ENCODE measurements at regions not wholly inside any gene's neighbourhood (a gene's known extent, or its start where the extent isn't known, plus 50 kb on each side); places are given as distances from the start of the nearest gene placed in this dataset.

DNA sequence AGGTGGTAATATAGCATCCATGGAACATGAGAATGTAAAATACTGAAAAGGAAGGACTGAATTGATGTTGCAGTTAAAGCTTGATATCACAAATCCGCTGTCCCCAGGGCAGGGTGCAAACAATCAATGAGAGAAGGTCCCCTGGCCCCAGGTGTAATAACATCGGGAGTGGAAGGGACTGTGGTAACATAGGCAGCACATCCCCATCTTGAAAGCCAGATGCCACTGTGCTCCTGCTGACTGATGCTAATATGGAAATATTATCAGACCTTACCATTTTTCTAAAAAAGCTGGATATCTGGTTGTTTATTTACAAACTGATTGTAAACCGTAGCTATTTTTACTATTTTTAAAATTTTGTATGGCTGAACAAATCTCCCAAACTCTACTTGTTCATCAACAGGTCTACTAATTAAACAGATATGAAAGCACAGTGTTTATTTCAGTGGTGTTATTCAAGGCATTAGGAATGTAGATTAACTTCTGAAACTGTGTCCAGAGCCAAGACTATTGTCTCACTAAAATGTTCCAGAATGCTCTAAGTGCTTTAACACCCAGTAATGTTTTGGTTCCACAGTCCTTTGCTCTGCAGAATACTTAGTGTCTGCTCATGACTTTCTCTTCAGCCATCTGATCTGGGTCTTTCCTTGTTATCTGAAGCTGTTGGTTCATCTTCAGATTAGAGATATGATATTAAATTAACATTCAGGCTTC is 386.0 kb upstream of the RARB start:
- no peak for DNase-seq
- intact Hi-C loops (cut with DNase I), result no loop called here

DNA sequence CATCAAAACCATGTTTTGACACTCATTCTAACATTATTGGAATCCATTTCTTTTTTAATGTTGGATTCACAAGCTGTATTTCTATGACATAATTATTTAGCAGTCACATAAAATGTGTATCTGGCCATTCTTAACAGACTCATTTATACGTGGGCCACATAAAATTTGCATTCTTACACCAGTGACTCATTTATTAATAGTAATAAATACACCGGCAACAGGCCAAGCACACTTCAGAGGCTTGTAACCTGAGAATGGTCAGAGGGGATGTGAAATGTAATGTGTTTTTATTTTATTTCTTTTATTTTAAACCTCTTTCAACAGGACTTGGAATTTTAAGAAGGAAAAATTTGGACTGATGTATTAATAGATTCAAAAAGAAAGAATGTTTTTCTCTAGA is 384.9 kb upstream of the RARB start:
- intact Hi-C loops (cut with DNase I), result no loop called here
- DNase-seq, result no peak

DNA sequence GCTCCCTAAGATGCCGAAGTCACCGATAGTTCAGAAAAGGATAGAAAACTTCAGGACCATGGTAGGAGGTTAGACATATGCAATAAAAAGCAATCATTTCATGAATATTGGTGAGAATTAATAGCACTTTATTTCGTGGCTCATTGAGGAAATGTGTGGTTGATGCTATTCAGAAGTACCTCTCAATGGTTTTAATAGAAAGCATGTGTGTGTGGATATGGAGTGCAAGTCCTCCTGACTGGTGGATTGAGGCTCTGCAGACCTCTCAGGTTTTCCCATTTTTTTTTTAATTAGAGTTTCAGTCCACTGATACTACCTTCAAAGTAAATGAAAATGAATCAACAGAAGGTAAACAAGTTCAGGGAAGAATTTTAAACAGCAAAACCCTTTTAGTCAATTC is 384.3 kb upstream of the RARB start:
- DNase-seq, result no peak
- intact Hi-C loops (cut with DNase I), result no loop called here

DNA sequence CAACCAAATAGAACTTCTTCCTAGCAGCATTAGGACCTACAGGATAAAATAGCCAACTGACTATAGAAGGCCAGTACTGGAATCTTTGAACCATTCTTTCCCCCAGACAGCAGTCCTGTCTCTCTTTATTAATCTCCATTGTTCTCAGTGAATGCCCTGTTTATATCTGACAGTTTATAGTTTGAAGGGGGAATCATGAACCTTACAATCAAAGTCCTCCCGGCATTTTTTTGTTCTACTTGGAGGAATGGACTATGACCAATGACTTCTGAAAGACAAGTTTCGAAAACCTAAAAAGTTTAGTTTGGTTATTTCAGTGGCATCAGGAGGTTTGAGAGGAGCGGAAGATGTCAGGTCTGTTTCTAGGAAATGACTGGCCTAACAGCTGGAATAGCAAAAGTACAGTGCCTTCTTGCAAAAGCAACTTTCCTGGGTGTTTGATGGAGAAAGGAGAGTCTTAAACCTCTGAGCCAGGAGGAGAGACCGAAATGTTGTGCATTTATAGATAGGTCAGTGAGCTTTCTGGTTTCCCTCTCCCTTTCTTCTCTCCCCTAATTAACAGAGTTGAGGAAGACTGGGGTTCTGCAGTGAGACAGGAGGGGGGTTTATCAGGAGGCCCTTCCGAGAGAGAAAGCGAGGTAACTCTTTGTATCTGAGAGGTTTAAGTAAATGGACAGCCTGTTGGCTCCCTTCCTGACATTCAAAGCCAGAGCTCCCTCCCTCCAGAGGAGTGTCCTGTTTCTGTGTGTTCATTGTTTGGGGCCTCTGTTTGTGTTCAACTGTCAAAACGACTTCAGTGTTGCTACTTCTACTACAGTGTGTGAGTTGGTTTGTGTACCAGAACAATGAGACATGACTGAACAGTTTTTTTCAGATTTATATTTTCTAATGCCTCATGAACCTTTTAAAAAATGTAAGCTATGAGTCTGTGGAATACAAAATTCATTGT is 383.0 kb upstream of the RARB start:
- intact Hi-C loops (cut with DNase I), result no loop called here
- peak in 27 of 42 donors; percentile 13 to 72 (median 42) for DNase-seq

DNA sequence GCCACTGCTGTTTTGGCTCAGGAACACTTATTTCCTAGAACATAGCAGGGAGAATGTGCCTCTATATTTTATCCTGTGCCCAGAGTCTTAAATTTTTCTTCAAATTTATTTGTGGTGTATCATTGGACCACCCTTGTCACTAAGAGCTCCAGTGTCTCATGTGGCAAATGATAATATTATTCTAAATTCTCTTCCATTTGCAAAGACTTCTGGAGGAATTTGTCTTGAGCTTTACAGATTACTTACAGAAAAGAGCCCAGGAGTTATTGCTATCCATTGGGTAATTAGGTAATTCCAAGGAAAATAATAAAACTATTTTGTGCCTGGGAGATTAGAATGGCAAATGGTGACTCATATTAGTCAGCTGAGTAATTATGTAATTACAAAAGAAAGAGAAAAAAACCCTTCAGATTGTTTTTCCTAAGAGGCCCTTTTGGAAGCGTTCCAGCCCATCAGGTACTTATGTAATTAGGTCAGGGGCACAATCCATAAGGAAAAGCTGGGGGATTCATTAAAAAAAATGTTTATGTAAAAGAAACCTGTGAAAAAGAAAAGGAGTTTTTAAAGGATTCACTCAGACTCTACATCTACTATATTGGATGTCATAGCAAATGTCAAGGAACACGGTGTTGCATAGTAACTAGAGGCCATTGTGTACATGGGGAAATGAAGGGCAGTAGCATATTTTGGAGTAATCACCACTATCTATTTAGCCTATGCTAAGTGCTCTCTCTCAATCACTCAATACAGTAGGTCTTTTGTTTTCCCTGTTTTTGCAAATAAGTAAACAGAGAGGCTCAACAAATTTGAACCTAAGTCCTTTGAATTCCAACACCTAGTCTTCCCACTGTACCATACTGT is 380.9 kb upstream of the RARB start:
- DNase-seq, result no peak
- intact Hi-C loops (cut with DNase I), result no loop called here

DNA sequence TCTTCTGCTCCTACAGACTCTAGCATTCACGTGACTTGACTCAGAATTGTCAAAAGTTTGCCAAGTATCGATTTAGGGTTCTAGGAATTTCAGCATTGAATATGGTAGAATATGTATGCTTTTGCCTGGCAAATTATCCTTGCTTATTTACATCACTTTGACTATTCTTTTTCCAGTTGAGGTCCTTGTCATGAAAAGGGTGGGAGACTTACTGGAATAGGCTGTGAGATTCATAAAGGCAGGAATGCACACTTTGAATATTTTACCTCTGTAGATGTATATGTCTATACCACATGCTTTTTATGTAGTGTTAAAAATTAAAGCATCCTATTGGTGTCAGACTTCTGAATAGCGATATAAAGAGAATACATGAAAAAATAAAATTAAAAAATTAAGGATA is 378.8 kb upstream of the RARB start:
- intact Hi-C loops (cut with DNase I), result no loop called here
- DNase-seq, result no peak

DNA sequence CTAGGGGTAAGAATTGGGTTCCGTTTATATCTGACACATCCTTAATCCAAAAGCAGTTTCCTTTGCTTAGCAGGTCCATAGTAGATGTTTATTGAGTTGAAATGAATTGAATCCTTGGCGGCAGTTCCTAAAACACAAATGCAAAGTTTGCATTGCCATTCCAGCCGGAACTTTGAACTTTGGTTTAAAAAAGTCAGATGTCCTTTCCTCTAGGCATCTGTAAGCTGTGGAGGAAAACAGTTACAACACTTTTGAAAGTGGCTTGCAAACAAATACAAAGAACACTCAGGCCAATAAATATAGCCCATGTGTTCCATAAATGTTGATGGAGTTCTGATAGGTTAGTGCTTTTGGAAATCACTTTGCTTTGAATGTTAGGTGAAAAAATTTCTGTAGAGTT is 374.7 kb upstream of the RARB start:
- no peak for DNase-seq
- intact Hi-C loops (cut with DNase I), result no loop called here

DNA sequence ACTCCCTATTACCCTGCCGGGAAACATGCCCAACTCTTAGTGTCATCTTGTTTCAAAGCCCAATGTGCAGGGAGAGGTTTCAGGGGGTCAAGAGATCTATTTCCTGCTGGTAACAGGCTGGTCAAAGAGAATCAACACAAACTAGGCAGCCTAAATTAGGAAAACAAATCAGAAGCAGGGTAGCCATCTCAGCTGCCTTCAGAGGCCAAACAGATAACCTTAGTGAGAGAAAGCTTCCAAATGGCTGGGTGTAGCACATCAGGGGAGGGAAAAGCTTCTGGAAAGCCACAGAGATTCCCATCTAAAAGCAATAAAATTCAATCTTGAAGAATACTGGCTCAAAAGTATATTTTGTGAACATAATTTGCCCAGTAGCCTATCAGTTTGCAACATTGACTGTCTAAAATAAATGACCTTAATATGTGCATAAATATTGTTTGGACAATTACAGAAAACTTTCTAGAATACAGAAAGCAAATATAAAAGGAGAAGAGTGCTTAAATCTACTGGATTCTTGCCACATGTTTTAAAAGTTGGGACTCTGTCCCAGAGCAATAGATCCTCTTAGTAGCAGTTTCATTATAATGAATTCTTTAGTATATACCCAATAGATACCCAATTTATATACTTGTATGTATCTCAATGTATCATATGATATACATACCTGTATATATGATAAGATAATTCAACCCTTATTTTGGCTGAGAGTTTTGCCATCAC is 371.9 kb upstream of the RARB start:
- intact Hi-C loops (cut with DNase I), result no loop called here
- no peak for DNase-seq

DNA sequence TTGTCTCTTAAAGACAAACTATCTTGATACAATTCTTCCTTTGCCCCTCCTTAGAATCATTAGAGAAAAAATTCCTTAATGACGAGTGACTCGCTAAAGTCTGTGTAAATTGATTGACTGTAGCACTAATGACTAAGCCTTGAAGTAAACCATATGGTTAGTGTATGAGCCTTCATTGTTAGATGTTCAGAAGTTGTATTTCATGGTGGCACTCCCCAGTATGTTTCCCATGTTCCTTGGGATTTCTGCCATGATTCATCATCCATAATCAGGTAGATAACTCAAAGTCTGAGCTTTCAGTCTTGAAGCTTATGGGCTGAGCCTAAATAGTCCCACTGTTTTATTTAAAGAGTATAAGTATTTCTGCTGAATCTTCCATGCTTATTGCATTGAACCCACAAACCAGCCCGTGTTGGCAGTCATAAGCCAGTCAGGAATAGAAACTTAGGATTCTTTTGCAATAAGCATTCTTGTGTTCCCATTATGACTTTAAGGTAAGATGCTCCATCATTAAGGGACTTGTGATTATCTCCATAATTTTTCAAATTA is 371.2 kb upstream of the RARB start:
- no peak for DNase-seq
- intact Hi-C loops (cut with DNase I), result no loop called here

DNA sequence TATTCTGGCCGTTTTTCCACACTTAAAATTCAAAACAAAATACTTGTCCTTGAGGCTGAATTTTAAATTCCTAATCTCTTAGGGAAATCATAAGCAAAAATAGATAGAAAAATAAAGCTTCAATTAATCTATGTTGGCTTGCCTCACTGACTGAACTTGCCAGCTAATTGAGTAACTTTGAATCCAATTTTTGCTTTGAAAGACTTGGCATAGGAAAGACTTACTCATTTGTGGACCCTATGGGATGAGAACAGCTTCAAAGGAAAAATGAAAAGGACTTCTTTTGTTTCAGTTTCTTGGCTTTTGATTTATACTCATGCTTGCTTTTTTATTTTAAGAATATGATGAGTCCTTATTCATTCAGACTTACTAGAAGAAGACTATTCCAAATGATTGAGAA is 370.7 kb upstream of the RARB start:
- no peak for DNase-seq
- intact Hi-C loops (cut with DNase I), result no loop called here

DNA sequence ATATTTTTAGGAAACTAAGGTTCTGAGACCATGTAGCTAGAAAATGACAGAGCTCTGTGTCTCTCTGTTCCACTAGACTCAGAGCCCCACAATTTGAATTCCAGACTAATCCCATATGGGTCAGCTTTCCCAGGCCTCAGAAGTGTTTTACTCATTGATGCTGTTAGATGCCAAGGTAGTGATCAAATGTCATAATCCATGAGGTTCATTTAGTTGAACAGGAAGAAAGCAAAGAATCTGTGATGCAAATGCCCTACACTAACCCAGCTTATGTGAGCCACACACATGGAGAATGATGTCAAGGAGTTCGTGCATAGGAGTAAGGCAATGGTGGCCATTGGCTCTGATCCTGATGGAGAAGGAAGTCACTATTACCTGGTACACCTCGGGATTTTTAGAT is 363.4 kb upstream of the RARB start:
- intact Hi-C loops (cut with DNase I), result no loop called here
- DNase-seq, result no peak

DNA sequence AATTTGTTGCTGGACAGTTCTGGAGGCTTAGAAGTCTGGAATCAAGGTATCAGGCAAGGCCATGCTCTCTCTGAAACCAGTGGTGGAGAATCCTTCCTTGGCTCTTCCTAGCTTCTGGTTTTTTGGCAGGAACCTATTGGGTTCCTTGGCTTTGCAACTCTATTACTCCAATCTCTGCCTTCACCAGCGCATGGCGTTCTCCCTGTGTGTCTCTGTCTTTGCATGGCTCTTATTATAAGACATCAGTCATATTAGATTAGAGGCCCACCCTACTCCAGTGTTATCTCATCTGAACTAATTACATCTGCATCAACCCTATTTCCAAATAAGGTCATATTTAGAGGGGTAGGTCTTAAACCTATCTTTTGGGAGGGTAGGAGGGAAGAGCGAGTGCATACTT is 358.1 kb upstream of the RARB start:
- DNase-seq, result no peak
- intact Hi-C loops (cut with DNase I), result no loop called here

DNA sequence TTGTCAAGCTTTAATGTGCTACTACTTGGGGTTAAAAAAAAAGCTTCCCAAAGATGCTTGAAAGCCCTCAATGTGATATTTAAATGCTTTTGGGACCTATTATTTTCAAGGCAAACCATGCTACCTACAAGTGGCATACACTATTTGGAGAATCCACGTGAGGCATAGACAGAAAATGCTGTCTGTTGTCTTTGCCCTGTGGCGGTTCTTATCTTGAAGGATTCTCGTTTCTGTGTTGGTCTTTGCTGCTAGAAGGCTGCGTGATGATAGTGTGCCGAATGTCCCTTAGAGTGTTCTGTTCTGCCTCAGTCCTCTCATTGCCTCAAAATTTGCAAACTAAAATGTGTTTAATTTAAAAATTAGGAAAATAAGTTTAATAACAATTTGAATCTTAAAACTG is 356.2 kb upstream of the RARB start:
- DNase-seq, result no peak
- intact Hi-C loops (cut with DNase I), result no loop called here

DNA sequence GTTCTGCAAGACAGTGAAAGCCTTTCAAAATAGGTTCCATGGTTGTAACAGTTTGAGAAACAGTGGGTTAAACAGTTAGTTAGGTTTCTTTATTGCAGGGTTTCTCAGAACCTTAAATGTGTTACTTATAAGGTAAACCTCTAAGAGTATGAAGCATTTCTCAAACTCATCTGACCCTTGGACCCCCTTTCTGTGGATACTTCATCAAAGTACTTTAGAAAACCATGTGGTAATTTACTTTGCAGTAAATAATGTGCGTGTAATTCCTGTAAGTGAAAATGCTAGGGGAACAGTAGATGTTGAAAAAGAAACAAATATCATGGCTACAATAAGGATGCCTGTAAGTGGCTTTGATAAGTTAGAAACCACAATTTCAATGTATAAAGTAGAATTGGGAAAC is 354.6 kb upstream of the RARB start:
- intact Hi-C loops (cut with DNase I), result no loop called here
- DNase-seq, result no peak

DNA sequence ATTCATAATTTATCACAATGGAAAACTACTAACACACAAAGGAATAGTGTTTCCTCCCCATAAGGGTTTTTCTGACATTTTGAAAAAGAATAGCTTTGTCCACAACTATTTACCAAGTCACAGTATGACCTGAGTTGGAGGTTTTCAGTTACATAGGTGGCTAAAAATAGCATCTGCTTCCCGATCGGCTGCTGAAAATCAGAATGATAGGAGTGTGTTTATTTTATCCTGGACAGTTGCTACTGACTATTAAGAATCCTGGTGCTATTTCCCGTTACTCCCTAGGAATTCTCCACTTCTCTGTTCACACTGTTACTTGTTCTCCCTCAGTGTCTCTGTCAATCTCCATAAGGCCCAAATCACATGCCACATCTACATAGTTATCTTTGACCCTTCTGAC is 353.9 kb upstream of the RARB start:
- DNase-seq, result no peak
- intact Hi-C loops (cut with DNase I), result no loop called here

DNA sequence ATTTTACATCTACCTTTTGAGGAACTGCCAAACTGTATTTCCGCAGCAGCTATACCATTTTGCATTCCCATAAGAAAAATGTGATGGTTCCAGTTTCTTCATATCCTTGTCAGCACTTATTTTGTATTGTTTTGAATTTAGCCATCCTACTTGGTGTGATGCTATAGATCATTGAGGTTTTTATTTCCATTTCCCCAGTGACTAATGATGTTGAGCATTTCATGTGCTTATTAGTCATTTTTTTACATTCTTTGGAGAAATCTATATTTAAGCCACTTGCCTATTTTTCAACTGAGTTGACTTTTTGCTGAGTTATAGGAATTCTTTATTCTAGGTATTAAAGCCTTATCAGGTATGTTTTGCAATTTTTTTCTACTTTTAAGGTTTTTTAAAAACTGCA is 347.6 kb upstream of the RARB start:
- no peak for DNase-seq
- intact Hi-C loops (cut with DNase I), result no loop called here

DNA sequence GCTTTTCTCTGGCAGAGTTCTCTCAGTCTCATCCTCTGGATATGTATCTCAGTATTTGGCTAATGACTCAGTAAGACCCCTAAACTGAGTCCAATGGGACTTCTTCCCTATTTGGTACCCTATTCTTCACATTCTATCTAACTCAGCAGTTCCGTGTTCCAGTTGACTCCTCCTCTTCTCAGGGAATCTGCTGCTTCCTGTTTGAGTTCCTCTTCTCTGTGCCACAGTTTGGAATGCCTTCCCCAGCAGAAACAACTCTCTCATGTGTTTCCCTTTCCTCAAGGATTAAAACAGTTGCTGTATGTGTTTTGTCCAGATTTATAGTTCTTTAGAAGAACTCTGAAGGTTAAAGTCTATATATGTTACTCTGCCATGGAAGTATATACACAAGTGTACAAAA is 344.0 kb upstream of the RARB start:
- intact Hi-C loops (cut with DNase I), result no loop called here
- no peak for DNase-seq

DNA sequence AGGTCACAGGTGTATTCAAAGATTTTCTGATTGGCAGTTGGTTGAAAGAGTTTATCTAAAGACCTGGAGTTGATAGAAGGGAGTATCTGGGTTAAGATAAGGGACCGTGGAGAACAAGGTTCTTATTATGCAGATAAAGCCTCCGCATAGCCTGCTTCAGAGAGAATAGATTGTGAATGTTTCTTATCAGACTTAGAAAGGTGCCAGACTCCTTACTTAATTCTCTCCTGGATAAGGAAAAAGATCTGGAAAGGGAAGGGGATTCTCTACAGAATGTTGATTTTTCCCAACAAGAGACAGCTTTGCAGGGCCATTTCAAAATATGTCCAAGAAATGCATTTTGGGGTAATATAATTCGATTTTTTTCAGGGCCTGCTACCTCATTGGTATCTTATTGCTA is 341.3 kb upstream of the RARB start:
- intact Hi-C loops (cut with DNase I), result no loop called here
- no peak for DNase-seq

DNA sequence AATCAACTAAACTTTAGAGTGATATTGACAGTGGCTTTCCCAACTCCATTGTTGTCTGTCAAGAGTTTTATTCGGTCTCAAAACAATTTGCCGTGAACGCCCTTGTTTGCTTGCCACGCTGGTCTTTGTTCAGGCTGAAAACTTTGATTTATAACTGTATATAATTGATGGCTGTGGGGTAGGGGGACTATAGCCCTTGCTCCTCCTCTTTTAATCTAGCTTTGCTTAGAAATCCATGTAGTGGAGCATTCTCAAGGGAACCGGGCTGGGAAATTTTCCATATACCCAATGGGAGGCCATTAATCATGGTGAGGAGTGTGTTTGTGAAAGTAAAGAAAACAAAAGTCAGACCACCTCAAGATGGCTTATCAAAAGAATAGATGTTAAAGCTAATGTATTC is 339.8 kb upstream of the RARB start:
- no peak for DNase-seq
- intact Hi-C loops (cut with DNase I), result no loop called here

Data from head of caudate nucleus (tissue), 42 donors.